Nephron (organoid): ENCODE measurements at regions not wholly inside any gene's neighbourhood (a gene's known extent, or its start where the extent isn't known, plus 50 kb on each side); places are given as distances from the start of the nearest gene placed in this dataset.

Experiments
- H3K27ac Mint-ChIP-seq, 3 experiments: 2 replicates each; pipeline ENCODE4 v1.8.0; 2020; ENCODE audit warnings: mixed read lengths in 3 of 3, mild to moderate bottlenecking in 2 of 3, moderate library complexity in 1 of 3
- H3K27me3 Mint-ChIP-seq: 2 replicates; pipeline ENCODE4 v1.8.0; 2021; ENCODE audit warnings: low read depth, mild to moderate bottlenecking, moderate library complexity, mixed read lengths
- H3K36me3 Mint-ChIP-seq: 2 replicates; pipeline ENCODE4 v1.8.0; 2020; ENCODE audit warnings: low read depth, mixed read lengths
- H3K4me1 Mint-ChIP-seq: 2 replicates; pipeline ENCODE4 v1.8.0; 2020; ENCODE audit warnings: mixed read lengths
- H3K4me3 Mint-ChIP-seq, 3 experiments: 2 replicates each; pipeline ENCODE4 v1.8.0; 2020; ENCODE audit warnings: mild to moderate bottlenecking in 3 of 3, mixed read lengths in 3 of 3, moderate library complexity in 2 of 3
- H3K9me3 Mint-ChIP-seq: 2 replicates; pipeline ENCODE4 v1.8.0; 2020; ENCODE audit warnings: mixed read lengths
- TF ChIP-seq, protein P1 (sequence below), 3 experiments: fragments of 200-600 bp; sonication (generic); IDR thresholded peaks; one replicate each; pipeline ENCODE4 v1.5.0; 2021; ENCODE audit warnings: antibody characterized with exemption in 3 of 3; ENCODE audit not compliant: unreplicated experiment in 3 of 3

DNA sequence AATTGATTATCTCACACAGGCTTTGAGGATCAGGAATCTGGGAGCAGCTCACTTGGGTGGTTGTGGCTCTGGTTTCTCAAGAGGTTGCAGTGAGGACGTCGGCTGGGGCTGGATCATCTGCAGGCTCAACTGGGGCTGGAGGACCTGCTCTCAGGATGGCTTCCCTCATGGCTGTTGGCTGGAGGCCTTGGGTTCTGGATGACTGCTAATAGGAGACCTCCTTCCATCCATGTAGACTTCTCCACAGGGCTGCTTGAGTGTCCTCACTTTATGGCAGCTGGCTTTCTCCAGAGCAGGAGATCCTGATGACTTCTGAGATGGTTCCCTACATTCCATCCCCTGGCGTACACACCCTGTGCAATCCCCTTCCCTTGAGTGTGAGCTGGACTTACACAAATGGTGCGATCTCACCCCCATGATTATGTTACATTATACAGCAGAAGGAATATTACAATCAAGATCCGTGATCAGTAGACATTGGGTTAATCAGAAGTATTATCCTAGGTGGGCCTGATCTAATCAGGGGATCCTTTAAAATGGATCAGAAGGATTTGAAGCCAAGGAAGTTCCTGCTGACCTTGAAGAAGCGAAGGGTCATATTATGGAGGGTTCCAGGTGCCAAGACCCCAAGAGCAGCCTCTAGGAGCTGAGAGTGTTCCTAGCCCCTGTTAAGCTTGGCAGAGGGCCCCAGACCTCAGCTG, 122.2 kb downstream of the CXCL12 start:
- no peak overlapping the region for H3K4me3 Mint-ChIP-seq
- TF ChIP-seq, protein P1, sequence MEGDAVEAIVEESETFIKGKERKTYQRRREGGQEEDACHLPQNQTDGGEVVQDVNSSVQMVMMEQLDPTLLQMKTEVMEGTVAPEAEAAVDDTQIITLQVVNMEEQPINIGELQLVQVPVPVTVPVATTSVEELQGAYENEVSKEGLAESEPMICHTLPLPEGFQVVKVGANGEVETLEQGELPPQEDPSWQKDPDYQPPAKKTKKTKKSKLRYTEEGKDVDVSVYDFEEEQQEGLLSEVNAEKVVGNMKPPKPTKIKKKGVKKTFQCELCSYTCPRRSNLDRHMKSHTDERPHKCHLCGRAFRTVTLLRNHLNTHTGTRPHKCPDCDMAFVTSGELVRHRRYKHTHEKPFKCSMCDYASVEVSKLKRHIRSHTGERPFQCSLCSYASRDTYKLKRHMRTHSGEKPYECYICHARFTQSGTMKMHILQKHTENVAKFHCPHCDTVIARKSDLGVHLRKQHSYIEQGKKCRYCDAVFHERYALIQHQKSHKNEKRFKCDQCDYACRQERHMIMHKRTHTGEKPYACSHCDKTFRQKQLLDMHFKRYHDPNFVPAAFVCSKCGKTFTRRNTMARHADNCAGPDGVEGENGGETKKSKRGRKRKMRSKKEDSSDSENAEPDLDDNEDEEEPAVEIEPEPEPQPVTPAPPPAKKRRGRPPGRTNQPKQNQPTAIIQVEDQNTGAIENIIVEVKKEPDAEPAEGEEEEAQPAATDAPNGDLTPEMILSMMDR (IDR thresholded peaks at IDR 0.05; ENCODE audit: unreplicated experiment in 3 of 3) = no peak
- peaks cover 19% of the 10 kb centered on the region for H3K9me3 Mint-ChIP-seq

DNA sequence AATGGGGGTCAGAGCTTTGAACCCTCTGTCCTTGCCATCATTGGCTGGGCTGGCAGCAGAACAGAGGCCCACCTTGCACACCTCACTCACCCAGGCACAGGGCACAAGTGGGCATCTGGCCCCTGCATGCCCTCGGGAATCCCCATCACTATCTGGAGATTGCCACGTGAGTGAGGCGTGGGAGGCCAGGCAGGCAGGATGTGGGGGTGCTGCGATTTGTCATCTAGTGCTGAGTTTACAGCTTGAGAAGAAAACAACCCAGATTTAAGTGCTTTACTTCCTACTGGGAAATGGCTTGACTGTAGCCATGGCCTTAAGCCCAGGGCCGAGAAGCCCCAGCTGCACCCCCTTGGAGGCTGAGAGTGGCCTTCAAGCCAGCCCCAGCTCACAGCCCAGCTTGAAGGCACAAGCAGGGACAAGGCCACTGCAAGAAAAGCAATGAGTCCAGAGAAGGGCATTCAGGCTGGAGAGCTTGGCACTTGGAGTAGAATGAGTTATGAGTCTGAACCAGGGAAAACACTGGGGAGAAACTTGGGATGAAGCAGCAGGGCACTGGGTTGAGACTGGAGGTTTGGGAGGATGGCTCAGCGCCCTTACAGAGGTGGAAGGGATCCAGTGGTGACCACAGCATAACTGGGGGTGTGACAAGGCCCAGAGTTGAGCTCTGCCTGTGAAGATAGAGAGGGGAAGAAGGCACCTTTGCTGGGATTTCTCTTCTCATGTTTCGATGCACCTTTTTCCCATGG, 123.0 kb downstream of the CXCL12 start:
- H3K4me1 Mint-ChIP-seq = peaks cover 24% of the 10 kb centered on the region
- peaks cover 11% of the 10 kb centered on the region for H3K9me3 Mint-ChIP-seq
- H3K4me3 Mint-ChIP-seq = no peak overlapping the region
- TF ChIP-seq, protein P1 (IDR thresholded peaks at IDR 0.05; ENCODE audit: unreplicated experiment in 3 of 3) = no peak
- peaks cover 9% of the 10 kb centered on the region for H3K36me3 Mint-ChIP-seq
- H3K27me3 Mint-ChIP-seq = no peaks in the 10 kb centered on the region
- H3K27ac Mint-ChIP-seq = peak overlapping the region; percentile 36 to 84 (median 83)

More for the DNA sequence above, 122.2 kb downstream of the CXCL12 start:
- H3K27me3 Mint-ChIP-seq = no peaks in the 10 kb centered on the region
- H3K27ac Mint-ChIP-seq = peak overlapping the region; percentile 36 to 84 (median 83)
- peaks cover 24% of the 10 kb centered on the region for H3K4me1 Mint-ChIP-seq
- H3K36me3 Mint-ChIP-seq = peaks cover 12% of the 10 kb centered on the region

DNA sequence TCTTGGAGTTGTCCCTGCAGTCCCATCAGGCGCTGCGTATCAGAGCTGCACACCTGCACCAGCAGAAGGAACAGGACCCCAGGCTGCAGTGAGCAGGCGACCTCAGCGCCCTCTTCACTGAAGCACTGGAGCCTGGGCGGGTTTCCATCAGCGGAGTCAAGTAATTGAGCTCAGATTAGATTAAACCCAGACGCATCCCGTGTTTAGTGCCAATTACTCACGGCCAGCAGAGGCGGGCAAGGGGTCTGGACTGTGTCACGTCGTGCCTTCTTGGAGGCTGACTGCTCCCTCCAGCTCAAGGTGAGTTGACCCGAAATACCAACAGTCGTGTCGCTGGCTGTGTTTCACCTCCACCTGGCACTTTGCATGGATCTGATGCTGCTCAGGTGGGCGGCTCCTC, 123.6 kb downstream of the CXCL12 start:
- H3K9me3 Mint-ChIP-seq = peaks cover 5% of the 10 kb centered on the region
- H3K27me3 Mint-ChIP-seq = peaks cover 1% of the 10 kb centered on the region
- no peak overlapping the region for H3K4me3 Mint-ChIP-seq
- peaks cover 24% of the 10 kb centered on the region for H3K4me1 Mint-ChIP-seq
- H3K27ac Mint-ChIP-seq = peak overlapping the region in 1 of 3 experiments; percentile 58
- peaks cover 4% of the 10 kb centered on the region for H3K36me3 Mint-ChIP-seq
- TF ChIP-seq, protein P1 (IDR thresholded peaks at IDR 0.05; ENCODE audit: unreplicated experiment in 3 of 3) = no peak

DNA sequence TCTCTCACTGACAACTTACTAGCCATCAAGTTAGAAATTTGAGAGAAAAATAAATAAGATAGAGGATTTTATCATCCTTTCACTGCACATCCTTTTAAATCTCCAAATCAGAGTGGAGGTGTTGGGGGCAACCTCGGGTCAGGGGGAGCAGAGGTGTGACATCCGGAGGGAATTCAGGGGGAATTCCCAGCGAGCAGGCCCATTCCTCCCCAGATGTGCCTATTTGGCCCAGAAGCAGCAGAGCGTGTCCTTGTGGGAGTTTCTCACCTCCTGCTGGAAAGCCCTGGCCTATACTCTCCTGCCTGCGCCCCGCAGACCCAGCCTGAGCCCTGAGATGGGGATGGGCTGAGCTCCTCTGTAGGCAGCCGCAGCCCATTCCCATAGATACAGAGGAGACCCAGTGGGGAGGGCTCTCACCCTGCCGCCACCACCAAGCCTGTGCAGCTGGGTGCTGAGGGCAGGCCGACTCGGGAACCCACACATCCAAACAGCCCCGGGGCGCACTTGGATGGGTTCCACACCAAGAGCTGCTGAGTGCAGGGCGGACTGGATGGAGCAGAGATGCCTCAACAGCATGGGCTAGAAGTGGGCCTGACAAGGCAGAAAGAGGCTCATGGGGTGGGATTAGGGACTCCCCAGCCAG, 124.5 kb downstream of the CXCL12 start:
- H3K27ac Mint-ChIP-seq = peak overlapping the region; percentile 58 to 66 (median 58)
- H3K36me3 Mint-ChIP-seq = peaks cover 4% of the 10 kb centered on the region
- TF ChIP-seq, protein P1 (IDR thresholded peaks at IDR 0.05; ENCODE audit: unreplicated experiment in 3 of 3) = no peak

DNA sequence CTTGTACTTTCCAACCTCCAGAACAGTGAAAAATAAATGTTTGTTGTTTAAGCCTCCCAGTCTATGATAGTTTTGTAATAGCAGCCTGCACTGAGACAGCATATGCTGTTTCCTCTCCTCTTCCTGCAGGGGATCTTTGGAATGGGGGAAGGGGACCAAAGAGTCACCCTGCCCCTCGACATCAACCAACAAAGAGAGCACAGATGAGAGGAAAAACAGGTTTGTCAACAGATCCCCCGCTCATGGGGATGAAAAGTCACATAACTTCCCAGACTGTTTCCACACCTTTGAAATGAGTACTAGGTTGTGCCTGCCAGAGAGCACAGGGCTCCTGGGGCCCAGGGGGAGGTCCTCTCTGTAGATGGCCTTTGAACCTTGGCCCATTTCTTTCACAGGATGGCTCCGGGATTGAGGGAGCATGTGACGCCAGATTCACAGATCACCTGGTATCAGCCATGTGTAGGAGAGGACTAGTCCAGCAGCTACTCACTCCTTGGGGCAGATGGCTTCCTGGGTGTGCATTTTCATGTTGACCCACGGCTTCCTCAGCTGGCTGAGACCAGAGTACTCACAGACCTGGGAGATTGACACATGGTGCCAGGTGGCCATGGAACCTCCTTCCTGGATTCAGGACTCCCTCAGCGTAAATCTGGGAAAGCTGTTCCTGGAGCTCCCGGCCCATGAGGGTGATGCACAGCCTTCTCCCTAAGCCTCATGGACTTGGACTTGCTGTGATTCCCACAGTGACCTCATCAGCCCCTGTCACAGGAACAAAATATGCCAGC, 125.6 kb downstream of the CXCL12 start:
- Mint-ChIP-seq H3K36me3 (peaks cover 4% of the 10 kb centered on the region), H3K4me3 (no peak overlapping the region), H3K4me1 (peaks cover 21% of the 10 kb centered on the region), H3K9me3 (peaks cover 3% of the 10 kb centered on the region), H3K27me3 (peaks cover 7% of the 10 kb centered on the region), H3K27ac (peak overlapping the region in 1 of 3 experiments; percentile 42)
- TF ChIP-seq, protein P1 (IDR thresholded peaks at IDR 0.05; ENCODE audit: unreplicated experiment in 3 of 3) = no peak

More for the DNA sequence above, 124.5 kb downstream of the CXCL12 start:
- Mint-ChIP-seq H3K4me1 (peaks cover 24% of the 10 kb centered on the region), H3K4me3 (no peak overlapping the region), H3K27me3 (peaks cover 3% of the 10 kb centered on the region), H3K9me3 (peaks cover 5% of the 10 kb centered on the region)
